Immature natural killer cell (primary cell): ENCODE measurements at regions not wholly inside any gene's neighbourhood (a gene's known extent, or its start where the extent isn't known, plus 50 kb on each side); places are given as distances from the start of the nearest gene placed in this dataset.

Source experiments
- DNase-seq, 3 donors: peaks; one replicate each; pipeline ENCODE4 v3.0.0; 2022; ENCODE audit warnings: mixed read lengths in 1 of 3
- H3K27ac Mint-ChIP-seq, 6 donors: one replicate each; pipeline ENCODE4 v1.8.0; 2020; ENCODE audit warnings: mixed read lengths in 6 of 6, mild to moderate bottlenecking in 5 of 6, inconsistent platforms in 4 of 6, moderate library complexity in 3 of 6
- H3K27me3 Mint-ChIP-seq, 3 donors: one replicate each; pipeline ENCODE4 v1.8.0; 2020 to 2021; ENCODE audit warnings: low read depth in 3 of 3, mild to moderate bottlenecking in 3 of 3, mixed read lengths in 3 of 3, moderate library complexity in 3 of 3, inconsistent platforms in 1 of 3
- H3K36me3 Mint-ChIP-seq, 3 donors: one replicate each; pipeline ENCODE4 v1.8.0; 2020; ENCODE audit warnings: mixed read lengths in 3 of 3, inconsistent platforms in 2 of 3, mild to moderate bottlenecking in 2 of 3
- H3K4me1 Mint-ChIP-seq, 2 donors: one replicate each; pipeline ENCODE4 v1.8.0; 2020; ENCODE audit warnings: inconsistent platforms in 2 of 2, mild to moderate bottlenecking in 2 of 2, mixed read lengths in 2 of 2, moderate library complexity in 1 of 2
- H3K4me3 Mint-ChIP-seq, 5 donors: one replicate each; pipeline ENCODE4 v1.8.0; 2020; ENCODE audit warnings: mild to moderate bottlenecking in 5 of 5, mixed read lengths in 5 of 5, inconsistent platforms in 3 of 5, moderate library complexity in 3 of 5
- H3K9me3 Mint-ChIP-seq, 6 donors: one replicate each; pipeline ENCODE4 v1.8.0; 2020; ENCODE audit warnings: mild to moderate bottlenecking in 6 of 6, mixed read lengths in 6 of 6, inconsistent platforms in 4 of 6, moderate library complexity in 3 of 6

DNA sequence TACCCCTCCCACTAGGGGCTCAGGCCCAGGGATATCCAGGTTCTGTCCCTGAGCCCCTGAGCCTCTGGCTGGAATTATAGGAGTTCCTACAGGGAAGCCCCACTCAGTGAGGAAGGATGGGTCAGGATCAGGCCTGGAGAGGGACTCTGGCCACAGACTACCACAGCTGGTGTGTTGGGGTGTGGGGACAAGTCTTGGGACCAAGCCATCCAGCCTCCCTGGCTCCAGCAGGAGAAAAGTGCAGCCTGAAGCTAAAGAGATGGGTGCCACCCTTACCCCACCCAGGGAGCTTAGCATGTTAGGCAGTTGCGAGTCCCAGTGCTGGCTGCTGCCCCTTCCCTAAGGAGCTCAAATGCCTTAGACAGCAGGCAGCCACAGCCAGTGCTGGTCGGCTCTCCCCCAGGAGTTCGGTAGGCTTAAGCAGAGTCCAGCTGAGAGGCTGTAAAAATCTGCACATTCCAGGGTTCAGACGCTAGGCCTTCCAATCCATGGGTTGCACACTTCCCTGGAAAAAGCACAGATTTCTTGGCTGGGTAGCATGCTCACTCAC is 96.2 kb upstream of the CYYR1 start:
- H3K9me3 Mint-ChIP-seq = peaks cover 3 to 16% (median 11%) of the 10 kb centered on the region in 6 donors
- H3K27me3 Mint-ChIP-seq = peaks cover 0 to 3% (median 0%) of the 10 kb centered on the region in 3 donors
- H3K27ac Mint-ChIP-seq = no peak overlapping the region
- H3K36me3 Mint-ChIP-seq = no peaks in the 10 kb centered on the region
- H3K4me3 Mint-ChIP-seq = no peak overlapping the region
- DNase-seq = no peak
- H3K4me1 Mint-ChIP-seq = no peaks in the 10 kb centered on the region

- no peak for DNase-seq
- H3K4me1 Mint-ChIP-seq = no peaks in the 10 kb centered on the region
- H3K9me3 Mint-ChIP-seq = peaks cover 0 to 19% (median 4%) of the 10 kb centered on the region in 6 donors
- no peak overlapping the region for H3K27ac Mint-ChIP-seq
- H3K27me3 Mint-ChIP-seq = peaks cover 0 to 2% (median 0%) of the 10 kb centered on the region in 3 donors
- peaks cover 0 to 4% (median 0%) of the 10 kb centered on the region in 3 donors for H3K36me3 Mint-ChIP-seq
- no peak overlapping the region for H3K4me3 Mint-ChIP-seq
Observed at GRCh38 chr21:26659757-26660156, 86.7 kb upstream of the CYYR1 start.

GRCh38 chr21:26659182-26659581 is 86.1 kb upstream of the CYYR1 start:
- Mint-ChIP-seq H3K4me1 (no peaks in the 10 kb centered on the region), H3K36me3 (peaks cover 0 to 4% (median 0%) of the 10 kb centered on the region in 3 donors), H3K27ac (no peak overlapping the region), H3K27me3 (peaks cover 0 to 2% (median 0%) of the 10 kb centered on the region in 3 donors), H3K9me3 (peaks cover 0 to 19% (median 6%) of the 10 kb centered on the region in 6 donors), H3K4me3 (no peak overlapping the region)
- no peak for DNase-seq

GRCh38 chr21:26655460-26655859 is 82.4 kb upstream of the CYYR1 start:
- H3K9me3 Mint-ChIP-seq = peaks cover 3 to 12% (median 4%) of the 10 kb centered on the region in 6 donors
- no peaks in the 10 kb centered on the region for H3K4me1 Mint-ChIP-seq
- H3K36me3 Mint-ChIP-seq = peaks cover 0 to 4% (median 0%) of the 10 kb centered on the region in 3 donors
- no peak for DNase-seq
- peaks cover 0 to 2% (median 0%) of the 10 kb centered on the region in 3 donors for H3K27me3 Mint-ChIP-seq
- H3K4me3 Mint-ChIP-seq = no peak overlapping the region
- no peak overlapping the region for H3K27ac Mint-ChIP-seq

DNA sequence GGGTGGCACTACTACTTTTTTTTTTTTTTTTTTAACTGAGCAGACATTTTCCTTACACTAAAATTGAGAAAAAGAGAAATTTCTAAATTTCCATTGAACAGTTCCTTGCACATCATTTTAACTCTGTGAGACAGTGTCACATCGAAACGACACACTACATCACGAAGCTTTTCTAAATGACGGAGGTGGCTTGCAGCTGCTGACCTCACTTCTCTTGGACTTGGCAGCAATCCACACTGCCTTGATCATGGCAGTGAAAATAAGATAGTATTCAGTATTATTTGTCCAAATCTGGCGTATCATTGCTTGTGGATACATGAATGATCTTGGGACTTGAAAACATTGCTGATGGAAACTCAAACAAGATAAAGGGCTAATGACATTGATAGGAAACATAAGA is 80.3 kb upstream of the CYYR1 start:
- peaks cover 5 to 9% (median 7%) of the 10 kb centered on the region in 6 donors for H3K9me3 Mint-ChIP-seq
- no peak overlapping the region for H3K4me3 Mint-ChIP-seq
- no peak for DNase-seq
- H3K36me3 Mint-ChIP-seq = no peaks in the 10 kb centered on the region
- H3K27me3 Mint-ChIP-seq = peaks cover 0 to 3% (median 2%) of the 10 kb centered on the region in 3 donors
- H3K27ac Mint-ChIP-seq = no peak overlapping the region
- no peaks in the 10 kb centered on the region for H3K4me1 Mint-ChIP-seq

GRCh38 chr21:26652854-26653253 is 79.8 kb upstream of the CYYR1 start:
- H3K4me1 Mint-ChIP-seq = no peaks in the 10 kb centered on the region
- H3K27ac Mint-ChIP-seq = no peak overlapping the region
- no peak for DNase-seq
- H3K9me3 Mint-ChIP-seq = peaks cover 5 to 9% (median 7%) of the 10 kb centered on the region in 6 donors
- H3K4me3 Mint-ChIP-seq = no peak overlapping the region
- peaks cover 0 to 3% (median 2%) of the 10 kb centered on the region in 3 donors for H3K27me3 Mint-ChIP-seq
- no peaks in the 10 kb centered on the region for H3K36me3 Mint-ChIP-seq

DNA sequence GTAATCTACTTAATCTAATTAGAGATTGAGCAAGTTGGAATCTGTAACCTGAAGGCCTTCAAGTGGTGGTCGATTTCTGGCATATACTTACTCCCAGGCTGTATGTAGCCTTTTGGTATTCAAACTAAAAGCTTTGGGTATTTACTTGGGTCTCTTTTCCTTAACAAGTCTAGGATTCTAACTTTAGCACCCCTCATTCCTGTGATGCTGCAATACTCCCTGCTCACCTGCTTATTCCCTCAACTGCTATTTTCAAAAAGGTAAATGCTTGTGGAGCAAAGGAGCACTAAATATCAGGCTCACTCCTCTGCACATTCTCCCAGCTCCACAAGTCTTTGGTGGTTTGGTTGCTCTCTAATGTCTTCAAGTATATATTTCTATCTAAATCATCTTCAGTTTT is 68.0 kb upstream of the CYYR1 start:
- Mint-ChIP-seq H3K27ac (no peak overlapping the region), H3K9me3 (peaks cover 0 to 14% (median 5%) of the 10 kb centered on the region in 6 donors), H3K4me3 (no peak overlapping the region), H3K4me1 (no peaks in the 10 kb centered on the region), H3K27me3 (no peaks in the 10 kb centered on the region), H3K36me3 (no peaks in the 10 kb centered on the region)
- no peak for DNase-seq

DNA sequence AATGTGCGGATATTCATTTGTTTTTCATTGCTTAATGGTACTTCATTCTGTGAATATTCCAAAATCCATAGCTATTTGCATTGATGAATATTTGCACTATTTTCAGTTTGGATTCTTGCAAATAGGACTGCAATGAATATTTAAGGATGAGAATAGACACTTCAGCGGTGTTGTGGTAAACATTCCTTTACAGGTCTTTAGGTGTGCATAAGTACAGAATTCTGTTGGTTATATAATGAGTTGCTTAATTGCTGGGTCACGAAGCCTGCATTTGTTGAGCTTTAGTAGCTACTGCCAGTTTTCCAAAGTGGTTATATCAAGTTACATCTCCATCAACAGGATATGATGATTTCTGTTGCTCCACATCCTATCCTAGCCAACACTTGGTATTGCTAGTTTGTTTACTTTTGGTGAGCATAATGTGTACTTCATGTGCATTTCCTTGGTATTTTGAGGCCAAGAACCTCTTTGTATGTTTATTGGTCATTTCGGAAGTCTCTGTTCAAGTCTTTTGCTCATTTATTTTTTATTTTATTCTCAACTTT is 64.2 kb upstream of the CYYR1 start:
- Mint-ChIP-seq H3K27me3 (peaks cover 0 to 2% (median 0%) of the 10 kb centered on the region in 3 donors), H3K9me3 (peaks cover 0 to 13% (median 7%) of the 10 kb centered on the region in 6 donors), H3K4me1 (no peaks in the 10 kb centered on the region), H3K4me3 (no peak overlapping the region), H3K36me3 (no peaks in the 10 kb centered on the region), H3K27ac (no peak overlapping the region)
- DNase-seq = no peak

DNA sequence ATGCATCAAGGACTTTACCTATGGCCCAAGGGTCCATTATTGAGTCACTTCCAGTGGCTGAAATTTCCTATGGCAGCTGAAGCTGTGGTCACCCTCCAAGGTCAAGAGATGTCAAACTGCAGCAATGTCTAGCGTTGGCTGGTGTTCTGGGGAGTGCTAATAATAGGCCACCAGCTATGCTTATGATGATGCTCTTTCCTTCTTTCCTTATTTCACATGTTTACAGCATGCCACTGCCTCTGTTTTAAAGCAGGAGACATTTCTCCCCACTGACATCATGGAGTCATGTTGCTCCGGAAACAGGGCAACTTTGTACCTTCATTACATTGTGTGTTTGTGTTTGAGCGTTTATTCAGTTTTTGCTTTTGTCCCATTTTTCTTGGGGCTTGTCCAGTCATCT is 62.6 kb upstream of the CYYR1 start:
- Mint-ChIP-seq H3K4me1 (no peaks in the 10 kb centered on the region), H3K27me3 (peaks cover 0 to 2% (median 0%) of the 10 kb centered on the region in 3 donors), H3K36me3 (no peaks in the 10 kb centered on the region), H3K9me3 (peaks cover 0 to 13% (median 8%) of the 10 kb centered on the region in 6 donors), H3K4me3 (no peak overlapping the region), H3K27ac (no peak overlapping the region)
- DNase-seq = no peak

DNA sequence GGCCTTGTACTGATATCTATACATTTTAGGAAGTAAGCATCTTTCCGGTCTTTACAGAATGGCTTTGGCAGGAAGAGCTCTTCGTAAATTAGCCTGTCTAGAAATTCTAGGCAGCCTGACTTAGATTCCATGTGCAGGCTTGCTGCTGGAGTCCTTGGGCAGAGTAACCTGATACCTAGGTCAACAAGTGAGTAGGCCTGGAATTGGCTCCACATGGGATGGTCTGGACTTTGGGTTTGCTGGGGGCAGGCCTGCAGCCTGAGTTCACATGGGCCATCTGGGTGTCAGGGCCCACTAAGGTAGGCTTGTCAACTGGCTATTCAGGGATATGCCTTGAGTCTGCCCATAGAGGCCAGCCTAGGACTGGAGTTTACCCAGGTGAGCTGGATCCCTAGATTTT is 59.6 kb upstream of the CYYR1 start:
- Mint-ChIP-seq H3K4me1 (no peaks in the 10 kb centered on the region), H3K9me3 (peaks cover 0 to 13% (median 8%) of the 10 kb centered on the region in 6 donors), H3K36me3 (no peaks in the 10 kb centered on the region), H3K4me3 (no peak overlapping the region), H3K27me3 (peaks cover 0 to 2% (median 0%) of the 10 kb centered on the region in 3 donors), H3K27ac (no peak overlapping the region)
- DNase-seq = no peak

DNA sequence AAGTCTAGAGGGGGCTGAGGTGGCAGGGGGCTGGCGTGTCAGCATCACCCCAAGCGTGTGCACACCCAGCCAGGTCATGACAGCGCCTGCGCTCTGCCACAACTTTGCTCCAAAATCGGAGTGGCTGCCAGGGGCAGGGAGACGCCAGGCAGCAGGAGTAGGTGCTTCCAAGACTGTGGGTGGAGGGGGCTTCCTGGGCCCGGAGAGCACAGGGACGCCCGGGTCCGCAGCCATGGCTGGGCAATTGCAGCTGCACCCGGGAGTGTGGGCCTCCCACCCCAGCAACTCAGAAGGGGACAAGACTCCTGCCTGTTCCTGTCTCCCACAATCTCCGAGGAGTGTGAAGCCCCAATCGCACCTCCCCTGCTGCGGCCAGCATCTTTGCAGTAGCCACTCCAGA is 53.1 kb upstream of the CYYR1 start:
- no peaks in the 10 kb centered on the region for H3K4me1 Mint-ChIP-seq
- H3K27me3 Mint-ChIP-seq = no peaks in the 10 kb centered on the region
- no peak for DNase-seq
- no peak overlapping the region for H3K27ac Mint-ChIP-seq
- H3K36me3 Mint-ChIP-seq = no peaks in the 10 kb centered on the region
- H3K4me3 Mint-ChIP-seq = no peak overlapping the region
- peaks cover 0 to 8% (median under 1%) of the 10 kb centered on the region in 6 donors for H3K9me3 Mint-ChIP-seq

DNA sequence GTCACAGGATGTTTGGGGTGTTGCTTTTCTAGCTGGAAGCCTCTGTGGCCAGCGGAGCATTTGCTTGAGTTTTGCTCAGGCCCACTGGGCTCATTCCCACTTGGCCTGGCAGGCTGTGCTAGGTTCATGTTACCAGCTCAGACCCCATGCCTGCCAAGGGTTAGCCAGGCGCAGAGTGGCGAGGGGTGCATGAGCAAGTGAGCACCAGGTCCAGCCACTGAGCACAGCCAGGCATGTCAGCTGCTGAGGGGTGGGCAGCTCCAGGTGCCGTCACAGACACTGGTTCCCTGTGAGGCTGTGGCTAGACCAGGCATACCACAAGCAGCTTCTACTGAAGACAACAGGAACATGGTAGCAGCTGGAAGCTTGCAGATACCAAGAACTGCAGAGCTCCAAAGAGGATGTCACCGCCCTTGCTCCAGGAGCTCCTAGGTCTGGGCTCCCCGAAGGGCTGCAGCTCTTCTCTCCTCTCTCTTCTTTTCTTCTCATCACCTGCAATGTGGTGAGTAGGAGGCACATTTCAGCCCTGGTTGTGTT is 52.0 kb upstream of the CYYR1 start:
- Mint-ChIP-seq H3K4me1 (no peaks in the 10 kb centered on the region), H3K9me3 (peaks cover 0 to 8% (median under 1%) of the 10 kb centered on the region in 6 donors), H3K27me3 (no peaks in the 10 kb centered on the region), H3K27ac (no peak overlapping the region), H3K4me3 (no peak overlapping the region), H3K36me3 (no peaks in the 10 kb centered on the region)
- DNase-seq = no peak
